GM23338 (cell line): ENCODE measurements at regions not wholly inside any gene's neighbourhood (a gene's known extent, or its start where the extent isn't known, plus 50 kb on each side); places are given as distances from the start of the nearest gene placed in this dataset.

Experiments
- ATAC-seq: fragments of 200-7000 bp; cut with Tn5 transposase; 3 replicates; pipeline ENCODE4 v1.9.1; 2020
- DNase-seq: peaks from one replicate; pipeline ENCODE4 v3.0.0-alpha.2; 2015; ENCODE audit warnings: low spot score
- H2AFZ ChIP-seq: fragments of 200-600 bp; sonication (generic); 2 replicates; pipeline ENCODE4 v1.8.0; 2016; ENCODE audit warnings: antibody characterized with exemption, mild to moderate bottlenecking, moderate library complexity
- H3F3A ChIP-seq: fragments of 200-600 bp; sonication (generic); replicated peaks from 2 replicates; pipeline ENCODE4 v1.8.0; 2017; ENCODE audit warnings: antibody characterized with exemption, mixed run types, low read depth
- H3K27ac ChIP-seq: fragments of 200-600 bp; sonication (generic); 2 replicates; pipeline ENCODE4 v1.6.1; 2016; ENCODE audit warnings: low read depth
- H3K27me3 ChIP-seq: fragments of 200-600 bp; sonication (generic); 2 replicates; pipeline ENCODE4 v1.8.0; 2016; ENCODE audit warnings: mild to moderate bottlenecking, mixed run types, moderate library complexity; ENCODE audit not compliant: insufficient read depth
- H3K36me3 ChIP-seq: fragments of 200-600 bp; sonication (generic); 2 replicates; pipeline ENCODE4 v1.8.0; 2016; ENCODE audit warnings: mild to moderate bottlenecking; ENCODE audit not compliant: insufficient read depth
- H3K4me1 ChIP-seq: fragments of 200-600 bp; sonication (generic); 2 replicates; pipeline ENCODE4 v1.8.0; 2016; ENCODE audit warnings: mild to moderate bottlenecking, moderate library complexity; ENCODE audit not compliant: insufficient read depth
- H3K4me2 ChIP-seq: fragments of 200-600 bp; sonication (generic); 2 replicates; pipeline ENCODE4 v1.7.1; 2017; ENCODE audit warnings: mixed run types
- H3K4me3 ChIP-seq: fragments of 200-600 bp; sonication (generic); 2 replicates; pipeline ENCODE4 v1.6.1; 2016; ENCODE audit warnings: mixed run types
- H3K79me2 ChIP-seq: fragments of 200-600 bp; sonication (generic); replicated peaks from 2 replicates; pipeline ENCODE4 v1.8.0; 2017; ENCODE audit warnings: mild to moderate bottlenecking; ENCODE audit not compliant: insufficient read depth
- H3K9me2 ChIP-seq: fragments of 200-600 bp; sonication (generic); 2 replicates; pipeline ENCODE4 v1.8.0; 2017; ENCODE audit not compliant: insufficient read depth
- H4K20me1 ChIP-seq: fragments of 200-600 bp; sonication (generic); replicated peaks from 2 replicates; pipeline ENCODE4 v1.8.0; 2017; ENCODE audit warnings: mild to moderate bottlenecking; ENCODE audit not compliant: insufficient read depth
- H3K27ac Mint-ChIP-seq: 2 replicates; pipeline ENCODE4 v1.8.0; 2020; ENCODE audit warnings: inconsistent platforms, mild to moderate bottlenecking, moderate library complexity, mixed read lengths
- H3K27me3 Mint-ChIP-seq: 3 replicates; pipeline ENCODE4 v1.8.0; 2022; ENCODE audit warnings: low read depth, mild to moderate bottlenecking, moderate library complexity, mixed read lengths, inconsistent platforms; ENCODE audit not compliant: insufficient read depth, poor library complexity
- H3K36me3 Mint-ChIP-seq: 3 replicates; pipeline ENCODE4 v1.8.0; 2021; ENCODE audit warnings: low read depth, mild to moderate bottlenecking, inconsistent platforms, moderate library complexity, mixed read lengths
- H3K4me1 Mint-ChIP-seq: 3 replicates; pipeline ENCODE4 v1.8.0; 2020; ENCODE audit warnings: mild to moderate bottlenecking, inconsistent platforms, mixed read lengths
- H3K4me3 Mint-ChIP-seq: 3 replicates; pipeline ENCODE4 v1.8.0; 2021; ENCODE audit warnings: moderate library complexity, mild to moderate bottlenecking, inconsistent platforms, mixed read lengths
- H3K9me3 Mint-ChIP-seq: 3 replicates; pipeline ENCODE4 v1.8.0; 2020; ENCODE audit warnings: moderate library complexity, mild to moderate bottlenecking, inconsistent platforms, mixed read lengths
- EZH2 ChIP-seq: fragments of 200-600 bp; sonication (generic); IDR thresholded peaks from one replicate; pipeline ENCODE4 v1.8.0; 2017; ENCODE audit warnings: antibody characterized with exemption, mild to moderate bottlenecking, low read depth; ENCODE audit not compliant: unreplicated experiment
- POLR2AphosphoS5 ChIP-seq: IDR thresholded peaks from 2 replicates; pipeline ENCODE4 v1.6.1; 2016; ENCODE audit warnings: antibody characterized with exemption, low read depth
- ZNF331 ChIP-seq: fragments of 250-450 bp; sonication (Bioruptor Pico); IDR thresholded peaks from 2 replicates; pipeline ENCODE4 v1.5.0; 2020; ENCODE audit warnings: low read depth, mild to moderate bottlenecking, moderate library complexity
- ZNF462 ChIP-seq: fragments of 250-450 bp; sonication (Bioruptor Pico); IDR thresholded peaks from 2 replicates; pipeline ENCODE4 v1.5.0; 2020; ENCODE audit warnings: mild to moderate bottlenecking, moderate library complexity
- TF ChIP-seq, protein P1 (sequence below): IDR thresholded peaks from one replicate; pipeline ENCODE4 v1.6.1; 2018; ENCODE audit warnings: antibody characterized with exemption; ENCODE audit not compliant: unreplicated experiment

DNA sequence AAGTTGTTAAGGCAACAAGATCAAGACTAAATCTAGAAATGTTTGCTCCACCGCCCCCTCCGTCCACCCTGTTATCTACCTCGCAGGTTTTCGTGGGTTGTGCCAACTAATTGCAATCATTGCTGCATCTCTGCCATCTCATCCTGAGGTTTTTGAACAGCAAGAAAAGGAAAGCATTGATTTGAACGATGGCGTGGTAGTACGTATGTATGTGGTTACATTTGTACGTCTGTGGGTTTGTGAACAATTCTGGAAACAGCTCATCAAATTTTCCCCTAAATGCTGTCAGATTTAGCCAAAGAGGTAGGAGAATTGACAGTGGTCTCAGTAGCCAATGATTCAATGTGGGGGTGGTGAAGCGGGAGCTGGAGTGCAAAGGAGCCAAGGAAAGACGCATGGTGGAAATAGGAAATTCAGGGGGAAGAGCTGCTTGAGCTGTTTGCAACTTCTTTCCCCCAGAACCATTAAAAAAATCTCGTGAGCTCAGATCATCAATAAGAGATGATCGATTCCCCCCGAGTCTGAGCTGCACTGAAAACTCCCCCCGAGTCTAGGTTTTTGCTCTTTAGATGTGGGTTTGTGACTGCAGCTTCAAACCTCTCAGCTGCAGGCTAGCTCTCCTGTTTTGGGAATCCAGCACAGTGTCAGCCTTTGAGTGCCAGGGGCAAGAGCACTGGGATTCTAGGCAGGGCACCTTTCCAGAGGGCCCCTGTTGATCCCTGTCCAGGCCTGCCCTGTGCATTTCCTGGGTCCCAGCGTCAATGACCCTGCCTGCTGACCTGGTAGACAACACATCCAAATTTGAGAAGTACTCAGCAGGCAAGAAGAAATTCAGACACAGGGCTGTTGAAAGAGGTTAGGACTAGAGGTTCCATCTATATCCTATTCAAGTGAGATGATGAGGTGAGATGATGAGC lies 72.6 kb upstream of the LY86 start (continued):
- no peak for TF ChIP-seq ZNF462 (CRISPR knock-in tag)

- Mint-ChIP-seq H3K4me1 (peaks cover 7% of the 10 kb centered on the region; the same call in 2 of the 3 replicates), H3K27me3 (peaks cover 2% of the 10 kb centered on the region), H3K27ac (no peak overlapping the region), H3K4me3 (no peak overlapping the region), H3K36me3 (no peaks in the 10 kb centered on the region), H3K9me3 (peaks cover 2% of the 10 kb centered on the region; the same call in 1 of the 3 replicates)
- Histone ChIP-seq H3F3A (no peaks in the 10 kb centered on the region), H3K9me2 (peaks cover 19% of the 10 kb centered on the region; the same call in 1 of the 2 replicates), H3K4me3 (no peak overlapping the region), H3K4me1 (no peaks in the 10 kb centered on the region), H3K4me2 (no peak overlapping the region), H2AFZ (no peak overlapping the region), H3K36me3 (no peaks in the 10 kb centered on the region), H3K27me3 (no peaks in the 10 kb centered on the region), H4K20me1 (no peaks in the 10 kb centered on the region), H3K27ac (no peak overlapping the region), H3K79me2 (no peaks in the 10 kb centered on the region)
- ATAC-seq (no peak), DNase-seq (no peak)
- TF ChIP-seq, protein P1, sequence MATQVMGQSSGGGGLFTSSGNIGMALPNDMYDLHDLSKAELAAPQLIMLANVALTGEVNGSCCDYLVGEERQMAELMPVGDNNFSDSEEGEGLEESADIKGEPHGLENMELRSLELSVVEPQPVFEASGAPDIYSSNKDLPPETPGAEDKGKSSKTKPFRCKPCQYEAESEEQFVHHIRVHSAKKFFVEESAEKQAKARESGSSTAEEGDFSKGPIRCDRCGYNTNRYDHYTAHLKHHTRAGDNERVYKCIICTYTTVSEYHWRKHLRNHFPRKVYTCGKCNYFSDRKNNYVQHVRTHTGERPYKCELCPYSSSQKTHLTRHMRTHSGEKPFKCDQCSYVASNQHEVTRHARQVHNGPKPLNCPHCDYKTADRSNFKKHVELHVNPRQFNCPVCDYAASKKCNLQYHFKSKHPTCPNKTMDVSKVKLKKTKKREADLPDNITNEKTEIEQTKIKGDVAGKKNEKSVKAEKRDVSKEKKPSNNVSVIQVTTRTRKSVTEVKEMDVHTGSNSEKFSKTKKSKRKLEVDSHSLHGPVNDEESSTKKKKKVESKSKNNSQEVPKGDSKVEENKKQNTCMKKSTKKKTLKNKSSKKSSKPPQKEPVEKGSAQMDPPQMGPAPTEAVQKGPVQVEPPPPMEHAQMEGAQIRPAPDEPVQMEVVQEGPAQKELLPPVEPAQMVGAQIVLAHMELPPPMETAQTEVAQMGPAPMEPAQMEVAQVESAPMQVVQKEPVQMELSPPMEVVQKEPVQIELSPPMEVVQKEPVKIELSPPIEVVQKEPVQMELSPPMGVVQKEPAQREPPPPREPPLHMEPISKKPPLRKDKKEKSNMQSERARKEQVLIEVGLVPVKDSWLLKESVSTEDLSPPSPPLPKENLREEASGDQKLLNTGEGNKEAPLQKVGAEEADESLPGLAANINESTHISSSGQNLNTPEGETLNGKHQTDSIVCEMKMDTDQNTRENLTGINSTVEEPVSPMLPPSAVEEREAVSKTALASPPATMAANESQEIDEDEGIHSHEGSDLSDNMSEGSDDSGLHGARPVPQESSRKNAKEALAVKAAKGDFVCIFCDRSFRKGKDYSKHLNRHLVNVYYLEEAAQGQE = no peak
- TF ChIP-seq POLR2AphosphoS5 (no peak), ZNF331 (no peak), EZH2 (no peak)
These were observed 71.7 kb upstream of the LY86 start for GRCh38 chr6:6516666-6517458.
